SK-N-SH (cell line): ENCODE measurements at regions not wholly inside any gene's neighbourhood (a gene's known extent, or its start where the extent isn't known, plus 50 kb on each side); places are given as distances from the start of the nearest gene placed in this dataset.

Experiments used
- CTCF ChIA-PET: fragments of 300-600, 350-600 bp; formaldehyde crosslinking; extraction: SDS; loops from one replicate; lab custom pipeline; 2021; lab: Yijun Ruan, JAX
- POLR2A ChIA-PET: fragments of 350-600 bp; sonication (Branson Sonifier 250); formaldehyde crosslinking; extraction: SDS; loops from one replicate; lab custom pipeline; 2020; ENCODE audit warnings: antibody characterized with exemption, inconsistent platforms; lab: Yijun Ruan, JAX
- DNase-seq: peaks from one replicate; pipeline ENCODE4 v3.0.0; 2012
- H2AFZ ChIP-seq: fragments of 200-600 bp; sonication (generic); 2 replicates; pipeline ENCODE4 v1.8.1; 2016; ENCODE audit warnings: antibody characterized with exemption, mild to moderate bottlenecking, low read depth
- H3F3A ChIP-seq: fragments of 200-600 bp; sonication (generic); replicated peaks from 2 replicates; pipeline ENCODE3; 2016; ENCODE audit warnings: antibody characterized with exemption, mild to moderate bottlenecking; ENCODE audit not compliant: insufficient read depth
- H3K27ac ChIP-seq, 2 experiments: fragments of 200-500 bp in 1 of 2; fragments of 200-600 bp in 1 of 2; sonication (Bioruptor generic) in 1 of 2; sonication (generic), shearing (Covaris generic) in 1 of 2; 2 replicates each; pipeline versions ENCODE4 v1.5.1 to v1.6.1; 2014 to 2016; ENCODE audit warnings: low read depth in 2 of 2, inconsistent platforms in 1 of 2, low read length in 1 of 2, mild to moderate bottlenecking in 1 of 2, mixed read lengths in 1 of 2
- H3K27me3 ChIP-seq: fragments of 200-600 bp; sonication (generic), shearing (Covaris generic); 2 replicates; pipeline ENCODE4 v1.6.1; 2016; ENCODE audit warnings: mixed run types; ENCODE audit not compliant: insufficient read depth
- H3K36me3 ChIP-seq, 2 experiments: fragments of 200-500 bp in 1 of 2; fragments of 200-600 bp in 1 of 2; sonication (Bioruptor generic) in 1 of 2; sonication (generic) in 1 of 2; replicated peaks in 1 of 2; 2 replicates each; pipeline versions ENCODE3 to v1.5.1; 2014 to 2016; ENCODE audit warnings: low read length in 1 of 2, mild to moderate bottlenecking in 1 of 2; ENCODE audit not compliant: insufficient read depth in 2 of 2, control insufficient read depth in 1 of 2
- H3K4me1 ChIP-seq, 2 experiments: fragments of 200-500 bp in 1 of 2; fragments of 200-600 bp in 1 of 2; sonication (Bioruptor generic) in 1 of 2; sonication (generic), shearing (Covaris generic) in 1 of 2; 2 replicates each; pipeline versions ENCODE4 v1.5.1 to v1.6.1; 2014 to 2016; ENCODE audit warnings: low read depth in 1 of 2, low read length in 1 of 2, mixed run types in 1 of 2; ENCODE audit not compliant: insufficient read depth in 2 of 2, control insufficient read depth in 1 of 2
- H3K4me2 ChIP-seq: fragments of 200-600 bp; sonication (generic), shearing (Covaris generic); 2 replicates; pipeline ENCODE4 v1.6.1; 2017; ENCODE audit warnings: mixed run types
- H3K4me3 ChIP-seq, 2 experiments: fragments of 200-500 bp in 1 of 2; fragments of 200-600 bp in 1 of 2; sonication (Bioruptor generic) in 1 of 2; sonication (generic), shearing (Covaris generic) in 1 of 2; 2 replicates each; pipeline versions ENCODE4 v1.5.1 to v1.8.1; 2014 to 2016; ENCODE audit warnings: low read depth in 2 of 2, inconsistent platforms in 1 of 2, low read length in 1 of 2, mild to moderate bottlenecking in 1 of 2, mixed read lengths in 1 of 2, moderate library complexity in 1 of 2
- H3K79me2 ChIP-seq: fragments of 200-600 bp; sonication (generic); 2 replicates; pipeline ENCODE4 v1.8.1; 2017; ENCODE audit warnings: mild to moderate bottlenecking; ENCODE audit not compliant: insufficient read depth
- H3K9ac ChIP-seq: fragments of 200-600 bp; sonication (generic); 2 replicates; pipeline ENCODE4 v1.6.1; 2017; ENCODE audit warnings: mixed run types
- H3K9me2 ChIP-seq: fragments of 200-600 bp; sonication (generic); 2 replicates; pipeline ENCODE4 v1.6.1; 2017; ENCODE audit warnings: mixed run types
- H3K9me3 ChIP-seq: fragments of 200-600 bp; sonication (generic); 2 replicates; pipeline ENCODE4 v1.6.1; 2017; ENCODE audit warnings: mixed run types, mild to moderate bottlenecking, moderate library complexity
- H4K20me1 ChIP-seq: fragments of 200-600 bp; sonication (generic); 2 replicates; pipeline ENCODE4 v1.6.1; 2017; ENCODE audit warnings: mild to moderate bottlenecking, mixed run types; ENCODE audit not compliant: insufficient read depth
- CHD2 ChIP-seq: fragments of 150-350 bp; IDR thresholded peaks from 2 replicates; pipeline ENCODE4 v1.6.1; 2018; ENCODE audit warnings: low read length; ENCODE audit not compliant: partially characterized antibody
- ELF1 ChIP-seq: IDR thresholded peaks from 2 replicates; pipeline ENCODE4 v1.4.0; 2012
- EZH2phosphoT487 ChIP-seq: fragments of 200-600 bp; sonication (generic); IDR thresholded peaks from 2 replicates; pipeline ENCODE4 v1.6.1; 2017; ENCODE audit warnings: low read depth, mixed run types, mild to moderate bottlenecking, antibody characterized with exemption, moderate library complexity, borderline replicate concordance
- FOSL2 ChIP-seq: IDR thresholded peaks from 2 replicates; pipeline ENCODE4 v1.4.0; 2012; ENCODE audit warnings: low read depth, mild to moderate bottlenecking, moderate library complexity, borderline replicate concordance
- FOXJ3 ChIP-seq: sonication (generic); formaldehyde crosslinking; IDR thresholded peaks from 2 replicates; pipeline ENCODE4 v1.5.1; 2020; ENCODE audit warnings: mild to moderate bottlenecking, missing genetic modification reagents
- FOXM1 ChIP-seq: IDR thresholded peaks from 2 replicates; pipeline ENCODE4 v1.4.0; 2012; ENCODE audit warnings: low read depth, mild to moderate bottlenecking
- MAX ChIP-seq: IDR thresholded peaks from 2 replicates; pipeline ENCODE4 v1.4.0; 2012; ENCODE audit warnings: low read depth
- RXRA ChIP-seq: IDR thresholded peaks from 2 replicates; pipeline ENCODE4 v1.4.0; 2012; ENCODE audit warnings: low read depth, mild to moderate bottlenecking, borderline replicate concordance
- SIN3A ChIP-seq: IDR thresholded peaks from 2 replicates; pipeline ENCODE4 v1.6.1; 2012; ENCODE audit warnings: low read depth, mild to moderate bottlenecking, low read length, moderate library complexity, borderline replicate concordance
- TCF12 ChIP-seq: IDR thresholded peaks from 2 replicates; pipeline ENCODE4 v1.4.0; 2012
- USF1 ChIP-seq: IDR thresholded peaks from 2 replicates; pipeline ENCODE4 v1.4.0; 2012; ENCODE audit warnings: low read depth, borderline replicate concordance
- USF2 ChIP-seq: fragments of 150-350 bp; IDR thresholded peaks from 2 replicates; pipeline ENCODE4 v1.6.1; 2017; ENCODE audit warnings: antibody characterized with exemption, low read length, low read depth, borderline replicate concordance
- YY1 ChIP-seq: IDR thresholded peaks from 2 replicates; pipeline ENCODE4 v1.4.0; 2012; ENCODE audit warnings: low read depth, mild to moderate bottlenecking
- WGBS: methylation state at CpG from one replicate; pipeline ENCODE4 v1.1.6; 2017; ENCODE audit warnings: low lambda C conversion rate; 5-methylcytosine and 5-hydroxymethylcytosine counted together

- Histone ChIP-seq H3K36me3 (no peaks in the 10 kb centered on the region), H3K9me3 (no peaks in the 10 kb centered on the region), H3K4me3 (no peak overlapping the region), H3K9me2 (no peaks in the 10 kb centered on the region), H2AFZ (peak overlapping the region; percentile 17; the same call in 1 of the 2 replicates), H3F3A (peaks cover 18% of the 10 kb centered on the region), H4K20me1 (no peaks in the 10 kb centered on the region), H3K79me2 (no peaks in the 10 kb centered on the region), H3K27me3 (no peaks in the 10 kb centered on the region), H3K9ac (no peak overlapping the region), H3K4me1 (peaks cover 0 to 6% of the 10 kb centered on the region in 2 experiments; a peak in 2 of 4 replicates), H3K4me2 (no peak overlapping the region), H3K27ac (peak overlapping the region in 1 of 2 experiments; percentile 94; a peak in 1 of 4 replicates)
- DNase-seq = no peak
- CTCF ChIA-PET = no interaction called here
- TF ChIP-seq EZH2phosphoT487 = no peak
- no peak for TF ChIP-seq ELF1
- TF ChIP-seq USF2 = no peak
- TF ChIP-seq RXRA = no peak
- no peak for TF ChIP-seq FOXJ3 (CRISPR knock-in tag)
- TF ChIP-seq SIN3A = no peak
- no peak for TF ChIP-seq FOXM1
- TF ChIP-seq MAX = no peak
- 87% methylated on average over 2 of the region's 2 CpGs for WGBS
- POLR2A ChIA-PET = no interaction called here
Observed at GRCh38 chr6:134535831-134536230, 217.9 kb upstream of the SGK1 start.

- DNase-seq = no peak
- ChIA-PET CTCF (no interaction called here), POLR2A (no interaction called here)
- H3K4me2 ChIP-seq = no peak overlapping the region
- no peaks in the 10 kb centered on the region for H3K9me2 ChIP-seq
- H3K79me2 ChIP-seq = no peaks in the 10 kb centered on the region
- H4K20me1 ChIP-seq = no peaks in the 10 kb centered on the region
- H3K4me1 ChIP-seq = peaks cover 0 to 2% of the 10 kb centered on the region in 2 experiments; a peak in 2 of 4 replicates
- H3K27ac ChIP-seq = no peak overlapping the region; a peak in 1 of 4 replicates
- WGBS = 93% methylated on average over 2 of the region's 2 CpGs
- H3K27me3 ChIP-seq = no peaks in the 10 kb centered on the region
- H3K4me3 ChIP-seq = no peak overlapping the region
- TF ChIP-seq USF1 (peak; percentile 48; the same call in 1 of the 2 replicates), EZH2phosphoT487 (no peak), FOSL2 (no peak), YY1 (no peak), RXRA (no peak), CHD2 (no peak), TCF12 (no peak)
- TF ChIP-seq, all 33 proteins: peak for 1
- no peaks in the 10 kb centered on the region for H3K9me3 ChIP-seq
- H3F3A ChIP-seq = peaks cover 18% of the 10 kb centered on the region
- H3K36me3 ChIP-seq = no peaks in the 10 kb centered on the region
- H2AFZ ChIP-seq = no peak overlapping the region
- no peak overlapping the region for H3K9ac ChIP-seq
Observed at GRCh38 chr6:134534708-134535149, 216.8 kb upstream of the SGK1 start.
